Esophagus muscularis mucosa (tissue), 3 donors: ENCODE measurements at regions not wholly inside any gene's neighbourhood (a gene's known extent, or its start where the extent isn't known, plus 50 kb on each side); places are given as distances from the start of the nearest gene placed in this dataset.

Experiments used
- POLR2A ChIP-seq: fragments of 450-650 bp; IDR thresholded peaks from one replicate; pipeline ENCODE4 v1.6.1; 2017; ENCODE audit warnings: antibody characterized with exemption, moderate library complexity, mild to moderate bottlenecking, low read depth
- TF ChIP-seq, protein P1 (sequence below), 3 experiments: fragments of 200-600 bp in 2 of 3; fragments of 450-650 bp in 1 of 3; sonication (generic) in 2 of 3; IDR thresholded peaks; one replicate each; pipeline ENCODE4 v1.5.1; 2017 to 2019; ENCODE audit warnings: antibody characterized with exemption in 3 of 3, mild to moderate bottlenecking in 2 of 3, moderate library complexity in 1 of 3

DNA sequence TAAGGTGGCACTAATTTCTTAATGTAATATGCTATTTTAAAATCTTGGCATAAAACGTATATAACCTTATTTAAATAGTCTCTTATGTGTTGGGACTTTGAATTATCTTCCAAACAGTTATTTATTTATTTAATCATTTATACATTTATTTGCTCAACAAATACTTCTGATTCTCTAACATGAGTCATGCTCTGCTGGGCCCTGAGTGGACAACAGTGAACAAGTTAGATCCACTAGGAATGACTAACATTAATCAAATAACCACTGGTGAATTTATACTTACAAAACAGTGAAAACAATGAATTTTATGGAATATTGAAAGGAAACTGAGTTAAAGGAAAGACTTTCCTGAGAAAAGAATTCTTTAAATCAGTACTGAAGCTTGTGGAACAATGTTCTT lies 1257.2 kb upstream of the CHAC2 start:
- TF ChIP-seq POLR2A: no peak
- TF ChIP-seq, protein P1, sequence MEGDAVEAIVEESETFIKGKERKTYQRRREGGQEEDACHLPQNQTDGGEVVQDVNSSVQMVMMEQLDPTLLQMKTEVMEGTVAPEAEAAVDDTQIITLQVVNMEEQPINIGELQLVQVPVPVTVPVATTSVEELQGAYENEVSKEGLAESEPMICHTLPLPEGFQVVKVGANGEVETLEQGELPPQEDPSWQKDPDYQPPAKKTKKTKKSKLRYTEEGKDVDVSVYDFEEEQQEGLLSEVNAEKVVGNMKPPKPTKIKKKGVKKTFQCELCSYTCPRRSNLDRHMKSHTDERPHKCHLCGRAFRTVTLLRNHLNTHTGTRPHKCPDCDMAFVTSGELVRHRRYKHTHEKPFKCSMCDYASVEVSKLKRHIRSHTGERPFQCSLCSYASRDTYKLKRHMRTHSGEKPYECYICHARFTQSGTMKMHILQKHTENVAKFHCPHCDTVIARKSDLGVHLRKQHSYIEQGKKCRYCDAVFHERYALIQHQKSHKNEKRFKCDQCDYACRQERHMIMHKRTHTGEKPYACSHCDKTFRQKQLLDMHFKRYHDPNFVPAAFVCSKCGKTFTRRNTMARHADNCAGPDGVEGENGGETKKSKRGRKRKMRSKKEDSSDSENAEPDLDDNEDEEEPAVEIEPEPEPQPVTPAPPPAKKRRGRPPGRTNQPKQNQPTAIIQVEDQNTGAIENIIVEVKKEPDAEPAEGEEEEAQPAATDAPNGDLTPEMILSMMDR (IDR thresholded peaks at IDR 0.05): no peak
